GM19043 (cell line): ENCODE measurements at regions not wholly inside any gene's neighbourhood (a gene's known extent, or its start where the extent isn't known, plus 50 kb on each side); places are given as distances from the start of the nearest gene placed in this dataset.

ENCODE experiments used
- ATAC-seq: cut with Tn5 transposase; IDR thresholded peaks from one replicate; pipeline ENCODE4 v1.9.1; 2021; ENCODE audit warnings: low read depth; ENCODE audit not compliant: unreplicated experiment

DNA sequence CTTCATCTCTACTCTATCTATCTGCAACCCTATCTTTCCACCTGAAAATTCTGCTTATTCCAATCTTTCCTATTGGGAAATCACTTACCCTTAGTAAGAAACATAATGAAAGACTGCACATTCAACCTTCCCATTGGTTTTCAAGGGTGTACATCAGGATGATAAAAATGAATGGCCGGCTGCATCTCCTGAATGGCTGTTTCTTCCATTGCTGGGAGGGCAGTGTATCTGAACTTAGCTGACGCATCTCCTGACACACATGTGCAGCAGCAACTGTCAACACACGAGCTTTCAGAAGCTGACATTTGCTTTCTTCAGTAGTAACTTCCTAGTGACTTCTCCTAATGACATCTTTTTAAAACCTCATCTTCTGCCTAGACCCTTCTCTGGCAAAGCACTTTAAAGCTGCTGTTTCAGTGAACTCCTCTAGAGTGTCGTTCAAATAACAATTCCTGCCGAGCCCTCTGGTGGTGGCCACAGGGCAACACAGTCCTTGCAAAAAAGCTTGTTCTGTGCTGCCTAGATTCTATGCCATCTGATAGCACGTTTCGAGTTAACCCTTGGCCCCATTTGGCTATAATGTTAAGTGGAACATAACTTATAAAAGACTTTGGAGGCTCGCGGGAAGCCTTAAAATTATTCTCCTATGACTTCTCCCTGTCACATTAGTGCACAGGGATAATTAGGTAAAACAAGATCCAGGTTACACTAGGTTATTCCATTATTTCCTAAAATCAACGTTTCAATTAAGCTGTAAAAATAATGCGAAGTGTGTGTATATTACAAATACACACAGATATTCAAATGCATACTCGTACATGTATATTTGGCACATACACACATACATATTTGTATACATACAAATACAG, 2340.7 kb downstream of the PCDH7 start:
- peak; percentile 79 for ATAC-seq

DNA sequence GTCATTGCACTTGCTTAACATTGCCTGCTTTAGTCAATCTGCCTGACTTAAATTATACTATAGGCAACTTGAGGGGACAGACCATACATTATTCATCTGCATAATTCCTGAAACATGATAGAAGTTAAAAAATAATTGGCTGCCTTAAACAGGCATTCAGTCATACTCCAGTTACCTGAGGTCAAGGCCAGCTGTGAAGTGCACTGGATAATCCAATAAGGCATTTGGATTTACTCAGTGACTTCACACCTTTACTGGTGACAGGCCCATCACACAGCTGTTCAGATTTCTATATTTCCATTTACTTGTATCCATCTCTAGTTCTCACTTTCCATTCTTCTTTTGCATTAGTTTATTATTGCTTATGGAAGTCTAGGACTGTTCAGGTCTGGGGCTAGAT, 2341.6 kb downstream of the PCDH7 start:
- ATAC-seq, result no peak

- ATAC-seq, result no peak
Observed at GRCh38 chr4:33062155-33062806, 2342.1 kb downstream of the PCDH7 start.

DNA sequence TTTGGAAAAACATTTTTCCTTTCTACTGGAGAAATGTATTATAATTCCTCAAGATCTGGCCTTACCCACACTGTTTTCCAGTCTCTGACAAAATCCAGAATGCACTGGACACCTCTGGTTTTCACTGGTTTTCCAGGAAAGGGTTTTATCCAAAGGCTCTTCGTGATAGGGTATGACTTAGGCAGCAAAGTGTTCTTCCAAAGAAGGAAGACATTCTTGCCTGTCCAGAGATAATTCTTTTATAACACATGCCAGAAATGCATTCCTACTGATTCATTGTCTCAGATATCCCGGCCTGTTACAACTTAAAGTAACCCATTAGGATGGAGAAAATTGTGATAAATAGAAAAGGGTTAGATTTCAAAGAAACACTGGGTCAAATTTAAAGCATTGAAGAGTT, 2343.1 kb downstream of the PCDH7 start:
- no peak for ATAC-seq

GRCh38 chr4:33064238-33064637, 2344.1 kb downstream of the PCDH7 start:
- ATAC-seq, result no peak

DNA sequence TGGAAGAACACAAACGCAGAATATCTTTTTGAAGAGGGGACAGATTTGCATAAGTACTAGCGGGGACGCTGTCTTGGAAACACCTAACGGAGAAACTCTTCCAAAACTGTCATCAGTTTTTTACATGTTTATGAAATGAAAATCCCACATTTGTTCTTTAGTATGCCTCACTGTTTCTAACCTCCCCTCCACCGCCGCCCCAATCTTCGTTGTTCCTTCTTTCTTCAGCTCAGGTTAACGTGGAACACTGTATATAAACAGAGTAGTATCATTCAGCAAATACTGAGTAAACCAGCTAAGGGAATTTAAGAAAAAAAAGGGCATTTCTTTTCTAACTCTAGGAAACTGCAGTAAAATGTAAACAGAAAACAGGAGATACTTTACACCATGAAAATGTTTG, 2345.6 kb downstream of the PCDH7 start:
- no peak for ATAC-seq

- no peak for ATAC-seq
Observed at GRCh38 chr4:33067221-33067620, 2347.1 kb downstream of the PCDH7 start.

- no peak for ATAC-seq
Observed at GRCh38 chr4:33068539-33068938, 2348.4 kb downstream of the PCDH7 start.

DNA sequence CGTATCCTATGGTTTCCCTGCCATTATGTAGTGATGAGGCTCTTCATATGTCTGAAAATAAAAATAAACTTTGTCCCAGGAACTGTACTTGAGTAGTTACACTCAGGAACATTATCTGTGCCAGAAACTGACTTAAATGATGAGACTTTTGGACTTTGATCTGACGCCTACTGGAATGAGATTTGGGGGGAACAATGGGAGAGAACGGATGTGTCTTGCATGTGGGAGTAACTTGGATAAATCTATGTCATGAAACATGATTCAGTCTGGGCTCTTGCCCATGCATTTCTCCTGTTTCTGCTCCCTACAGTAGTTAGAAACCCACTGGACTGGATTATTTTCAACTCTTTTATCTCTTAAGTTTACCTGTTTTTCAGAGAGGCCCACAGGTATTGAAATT, 2351.4 kb downstream of the PCDH7 start:
- no peak for ATAC-seq

- no peak for ATAC-seq
Observed at GRCh38 chr4:33072298-33073089, 2352.3 kb downstream of the PCDH7 start.

- no peak for ATAC-seq
Observed at GRCh38 chr4:33073811-33074210, 2353.6 kb downstream of the PCDH7 start.

GRCh38 chr4:33078145-33078544, 2358.0 kb downstream of the PCDH7 start:
- no peak for ATAC-seq

DNA sequence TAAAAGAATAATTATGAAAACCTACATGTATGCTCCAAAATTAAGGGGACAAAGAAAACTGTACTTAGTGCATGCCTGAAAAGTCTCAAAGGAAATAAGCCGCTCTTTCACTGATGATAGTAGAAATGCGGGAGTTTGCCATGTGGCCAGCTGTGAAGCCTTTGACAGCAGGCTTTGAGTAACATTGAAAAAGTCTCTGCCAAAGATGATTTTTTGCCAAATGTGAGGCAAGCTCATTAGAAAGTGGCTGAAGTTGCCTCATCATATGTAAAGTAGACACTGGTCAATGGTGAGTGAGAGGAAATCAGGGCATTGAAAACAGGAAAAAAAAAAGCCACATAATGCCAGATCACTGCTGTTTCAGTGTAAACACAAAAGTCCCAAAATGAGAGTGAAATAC, 2360.1 kb downstream of the PCDH7 start:
- no peak for ATAC-seq

GRCh38 chr4:33085709-33086108, 2365.5 kb downstream of the PCDH7 start:
- no peak for ATAC-seq

GRCh38 chr4:33086331-33086925, 2366.3 kb downstream of the PCDH7 start:
- ATAC-seq, result no peak

GRCh38 chr4:33088713-33089112, 2368.5 kb downstream of the PCDH7 start:
- ATAC-seq, result no peak

- no peak for ATAC-seq
Observed at GRCh38 chr4:33090910-33091309, 2370.7 kb downstream of the PCDH7 start.

DNA sequence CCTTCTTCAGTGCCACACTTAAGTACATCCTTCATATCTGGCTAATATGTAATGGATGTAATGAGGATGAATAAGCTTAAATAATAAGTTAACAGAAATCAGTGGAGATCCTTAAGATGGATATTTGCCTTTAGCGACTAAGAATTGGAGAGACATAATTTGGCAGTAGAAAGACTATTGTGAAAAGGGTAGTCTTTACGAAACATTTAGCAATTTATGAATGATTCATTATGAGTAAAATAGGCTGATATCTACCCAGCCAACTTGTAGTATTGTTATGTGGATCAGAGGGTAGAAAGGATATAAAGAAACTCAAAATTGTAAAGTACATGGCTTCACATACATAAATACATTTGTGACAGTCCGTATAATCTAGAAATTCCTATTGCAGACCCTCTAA, 2371.8 kb downstream of the PCDH7 start:
- ATAC-seq, result no peak

- peak; percentile 90 for ATAC-seq
Observed at GRCh38 chr4:33104273-33104672, 2384.1 kb downstream of the PCDH7 start.

GRCh38 chr4:33107814-33108213, 2387.6 kb downstream of the PCDH7 start:
- no peak for ATAC-seq

DNA sequence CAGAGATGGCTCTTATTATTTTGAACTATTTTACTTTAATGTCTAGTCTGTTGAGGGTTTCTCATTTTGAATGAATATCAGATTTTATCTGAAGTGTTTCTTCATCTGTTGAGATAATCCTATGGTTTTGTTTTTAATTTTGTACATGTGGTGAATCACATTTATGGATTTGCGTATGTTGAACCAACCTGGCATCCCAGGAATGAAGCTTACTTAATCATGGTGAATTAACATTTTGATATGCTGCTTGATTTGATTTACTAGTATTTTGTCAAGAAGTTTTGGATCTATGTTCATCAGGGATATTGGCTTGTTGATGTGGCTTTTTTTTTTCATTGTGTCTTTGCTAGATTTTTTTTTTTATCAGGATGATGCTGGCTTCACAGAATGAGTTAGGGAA, 2390.9 kb downstream of the PCDH7 start:
- no peak for ATAC-seq
